Testis (tissue), 2 donors: ENCODE measurements at regions not wholly inside any gene's neighbourhood (a gene's known extent, or its start where the extent isn't known, plus 50 kb on each side); places are given as distances from the start of the nearest gene placed in this dataset.

Experiments used
- DNase-seq: peaks from one replicate; pipeline ENCODE4 v3.0.0-alpha.2; 2019
- H3K27ac ChIP-seq, 2 donors: fragments of 200-600 bp; sonication (generic); one replicate each; pipeline ENCODE4 v1.5.1; 2019
- H3K27me3 ChIP-seq: fragments of 200-600 bp; sonication (generic); one replicate; pipeline ENCODE4 v1.5.1; 2019
- H3K36me3 ChIP-seq: fragments of 200-600 bp; sonication (generic); one replicate; pipeline ENCODE4 v1.5.1; 2017; ENCODE audit warnings: low read depth; ENCODE audit errors: missing control alignments
- H3K4me1 ChIP-seq: fragments of 200-600 bp; sonication (generic); one replicate; pipeline ENCODE4 v1.5.1; 2019
- H3K4me3 ChIP-seq, 2 donors: fragments of 200-600 bp; sonication (generic); one replicate each; pipeline ENCODE4 v1.5.1; 2017 to 2019
- H3K9me3 ChIP-seq: fragments of 200-600 bp; sonication (generic); one replicate; pipeline ENCODE4 v1.5.1; 2017
- POLR2A ChIP-seq: fragments of 450-650 bp; IDR thresholded peaks from one replicate; pipeline ENCODE4 v1.6.1; 2017; ENCODE audit warnings: antibody characterized with exemption, mild to moderate bottlenecking, moderate library complexity
- WGBS, 2 donors: methylation state at CpG; one replicate each; pipeline ENCODE4 v1.1.5; 2018; 5-methylcytosine and 5-hydroxymethylcytosine counted together
- intact Hi-C: fragments of 100-400 bp; cut with DNase I; formaldehyde crosslinking; loops from one replicate; pipeline ENCODE4 v1.15.1; 2023; ENCODE audit warnings: low total_unique reads
- TF ChIP-seq, protein P1 (sequence below), 3 experiments: fragments of 450-650 bp in 2 of 3; fragments of 200-600 bp in 1 of 3; sonication (generic) in 1 of 3; IDR thresholded peaks; one replicate each; pipeline ENCODE4 v1.5.1; 2016 to 2019; ENCODE audit warnings: antibody characterized with exemption in 3 of 3, mild to moderate bottlenecking in 2 of 3, moderate library complexity in 1 of 3

DNA sequence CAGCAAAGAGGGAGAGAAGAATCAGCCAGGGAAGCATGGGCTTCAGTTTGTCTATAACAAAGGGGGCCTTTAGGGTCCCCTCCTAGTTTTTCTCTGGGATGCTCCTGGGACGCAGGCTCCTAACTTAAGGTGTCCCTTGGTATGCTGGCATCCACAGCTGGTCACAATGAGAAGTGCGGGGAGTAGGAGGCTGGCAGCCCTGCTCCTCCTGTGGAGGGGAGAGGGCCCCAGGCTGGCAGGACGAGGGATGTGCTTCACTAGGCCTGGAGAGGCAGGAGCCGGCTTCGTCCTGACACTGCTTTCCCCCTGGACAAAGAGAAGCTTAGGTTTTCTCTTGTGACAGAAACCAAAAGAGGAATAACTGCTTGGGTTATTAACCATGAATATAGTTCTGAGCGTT, 67.6 kb downstream of the NENF start:
- H3K36me3 ChIP-seq: no peaks in the 10 kb centered on the region
- 92 to 97% methylated on average over 6 of the region's 6 CpGs for WGBS, 2 donors
- no peaks in the 10 kb centered on the region for H3K27me3 ChIP-seq
- no peak for DNase-seq
- no peak overlapping the region for H3K4me3 ChIP-seq
- no peak overlapping the region for H3K27ac ChIP-seq
- intact Hi-C loops: no loop called here
- peaks cover 4% of the 10 kb centered on the region for H3K4me1 ChIP-seq
- H3K9me3 ChIP-seq: no peaks in the 10 kb centered on the region
- TF ChIP-seq, protein P1, sequence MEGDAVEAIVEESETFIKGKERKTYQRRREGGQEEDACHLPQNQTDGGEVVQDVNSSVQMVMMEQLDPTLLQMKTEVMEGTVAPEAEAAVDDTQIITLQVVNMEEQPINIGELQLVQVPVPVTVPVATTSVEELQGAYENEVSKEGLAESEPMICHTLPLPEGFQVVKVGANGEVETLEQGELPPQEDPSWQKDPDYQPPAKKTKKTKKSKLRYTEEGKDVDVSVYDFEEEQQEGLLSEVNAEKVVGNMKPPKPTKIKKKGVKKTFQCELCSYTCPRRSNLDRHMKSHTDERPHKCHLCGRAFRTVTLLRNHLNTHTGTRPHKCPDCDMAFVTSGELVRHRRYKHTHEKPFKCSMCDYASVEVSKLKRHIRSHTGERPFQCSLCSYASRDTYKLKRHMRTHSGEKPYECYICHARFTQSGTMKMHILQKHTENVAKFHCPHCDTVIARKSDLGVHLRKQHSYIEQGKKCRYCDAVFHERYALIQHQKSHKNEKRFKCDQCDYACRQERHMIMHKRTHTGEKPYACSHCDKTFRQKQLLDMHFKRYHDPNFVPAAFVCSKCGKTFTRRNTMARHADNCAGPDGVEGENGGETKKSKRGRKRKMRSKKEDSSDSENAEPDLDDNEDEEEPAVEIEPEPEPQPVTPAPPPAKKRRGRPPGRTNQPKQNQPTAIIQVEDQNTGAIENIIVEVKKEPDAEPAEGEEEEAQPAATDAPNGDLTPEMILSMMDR (IDR thresholded peaks at IDR 0.05): no peak
- TF ChIP-seq POLR2A: no peak

DNA sequence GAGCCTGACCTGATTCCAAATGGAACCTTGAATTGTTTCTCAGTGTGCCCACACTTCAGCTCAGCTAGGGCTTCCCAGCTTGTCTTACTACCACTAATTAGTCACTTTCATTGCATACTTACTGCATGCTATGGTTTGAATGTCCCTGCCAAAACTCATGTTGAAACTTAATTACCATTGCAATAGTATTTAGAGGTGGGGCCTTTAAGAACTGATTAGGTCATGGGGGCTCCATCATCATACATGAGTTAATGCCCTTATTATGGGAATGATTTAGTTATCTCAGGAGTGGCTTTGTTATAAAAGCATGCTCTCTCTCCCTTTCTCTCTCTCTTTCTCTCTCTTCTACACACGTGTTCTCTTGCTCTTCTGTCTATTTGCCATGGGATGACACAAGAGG, 68.3 kb downstream of the NENF start:
- Histone ChIP-seq H3K4me1 (no peaks in the 10 kb centered on the region), H3K27ac (no peak overlapping the region), H3K4me3 (no peak overlapping the region), H3K27me3 (no peaks in the 10 kb centered on the region), H3K9me3 (no peaks in the 10 kb centered on the region), H3K36me3 (no peaks in the 10 kb centered on the region)
- intact Hi-C loops: no loop called here
- TF ChIP-seq, protein P1 (IDR thresholded peaks at IDR 0.05): no peak
- TF ChIP-seq POLR2A: no peak
- 81 to 97% methylated on average over 1 of the region's 1 CpG for WGBS, 2 donors
- no peak for DNase-seq

DNA sequence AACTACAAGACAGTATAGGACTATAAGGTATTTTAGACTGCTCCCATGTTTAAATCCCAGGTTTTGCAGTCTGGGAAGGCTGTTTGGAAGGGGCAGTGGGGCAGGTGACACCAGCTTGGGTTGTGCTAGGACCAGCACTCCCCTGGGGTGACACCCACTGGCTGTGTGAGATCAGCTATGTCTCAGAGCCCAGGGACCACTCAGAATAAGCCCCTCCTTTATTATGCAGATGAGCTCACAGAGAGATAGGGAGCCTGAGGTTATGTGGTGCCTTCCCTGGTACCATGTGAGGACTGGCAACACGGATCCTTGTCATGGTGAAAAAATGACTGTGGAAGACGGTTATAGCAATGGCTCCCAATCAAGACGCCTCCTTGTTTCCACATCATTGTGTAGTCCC, 71.0 kb downstream of the NENF start:
- no peak overlapping the region for H3K4me3 ChIP-seq
- no peaks in the 10 kb centered on the region for H3K27me3 ChIP-seq
- intact Hi-C loops: no loop called here
- H3K27ac ChIP-seq: no peak overlapping the region
- no peaks in the 10 kb centered on the region for H3K4me1 ChIP-seq
- TF ChIP-seq, protein P1 (IDR thresholded peaks at IDR 0.05): no peak
- TF ChIP-seq POLR2A: no peak
- DNase-seq: no peak
- no peaks in the 10 kb centered on the region for H3K36me3 ChIP-seq
- H3K9me3 ChIP-seq: no peaks in the 10 kb centered on the region
- WGBS, 2 donors: 83 to 95% methylated on average over 2 to 3 of the region's 3 CpGs

DNA sequence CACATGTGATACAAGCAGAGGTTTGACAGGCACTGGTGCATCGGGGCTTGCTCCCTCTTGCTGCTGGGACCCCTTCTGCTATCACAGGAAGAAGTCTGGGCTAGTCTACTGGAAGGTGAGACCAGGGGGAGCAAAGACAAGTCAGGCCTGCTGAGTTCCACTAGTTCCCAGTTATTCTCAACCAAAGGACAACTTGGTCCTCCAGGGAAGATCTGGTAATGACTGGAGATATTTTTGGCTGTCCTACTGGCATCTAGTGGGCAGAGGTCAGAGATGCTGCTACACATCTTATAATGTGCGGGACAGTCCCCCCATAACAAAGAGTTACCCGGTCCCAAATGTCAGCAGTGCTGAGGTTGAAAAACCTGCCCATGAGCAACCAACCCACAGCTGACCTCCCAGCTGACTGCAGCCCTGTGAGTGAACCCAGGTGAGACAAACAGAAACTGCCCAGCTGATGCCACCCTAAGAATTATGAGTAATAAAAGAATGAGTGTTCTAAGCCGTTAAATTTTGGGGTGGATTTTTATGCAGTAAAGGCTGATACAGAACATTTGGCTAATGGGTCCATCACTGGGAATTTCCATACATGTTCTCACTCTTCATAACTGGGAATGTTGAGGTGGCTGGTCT, 71.6 kb downstream of the NENF start:
- no peaks in the 10 kb centered on the region for H3K9me3 ChIP-seq
- WGBS, 2 donors: 93 to 96% methylated on average over 3 to 4 of the region's 4 CpGs
- TF ChIP-seq, protein P1 (IDR thresholded peaks at IDR 0.05): no peak
- TF ChIP-seq POLR2A: no peak
- no peak overlapping the region for H3K27ac ChIP-seq
- intact Hi-C loops: no loop called here
- no peak overlapping the region for H3K4me3 ChIP-seq
- no peak for DNase-seq
- no peaks in the 10 kb centered on the region for H3K27me3 ChIP-seq
- H3K4me1 ChIP-seq: no peaks in the 10 kb centered on the region
- H3K36me3 ChIP-seq: no peaks in the 10 kb centered on the region

DNA sequence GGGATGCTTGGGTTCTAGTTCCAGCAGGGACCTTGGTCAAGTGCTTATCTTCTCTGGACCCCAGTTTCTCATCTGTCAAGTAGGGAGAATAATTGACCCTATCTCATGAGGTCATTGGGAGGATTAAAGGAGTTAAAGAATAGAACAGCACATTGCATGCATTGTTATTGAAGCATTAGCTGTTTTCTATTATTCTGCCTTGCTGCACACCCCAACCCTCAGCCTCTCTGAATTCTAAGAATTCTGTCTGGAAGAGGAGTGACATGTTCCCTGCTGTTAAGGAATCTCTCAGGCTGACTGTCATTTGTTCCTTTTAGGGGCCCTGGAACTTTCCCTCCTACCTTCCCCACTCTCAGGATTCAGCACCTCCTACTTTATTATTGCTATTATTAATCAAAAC, 73.9 kb downstream of the NENF start:
- DNase-seq: no peak
- Histone ChIP-seq H3K9me3 (no peaks in the 10 kb centered on the region), H3K4me1 (no peaks in the 10 kb centered on the region), H3K36me3 (no peaks in the 10 kb centered on the region), H3K27me3 (no peaks in the 10 kb centered on the region), H3K4me3 (no peak overlapping the region), H3K27ac (no peak overlapping the region)
- TF ChIP-seq, protein P1 (IDR thresholded peaks at IDR 0.05): no peak
- no peak for TF ChIP-seq POLR2A
- intact Hi-C loops: no loop called here
